Transverse colon (tissue), 4 donors: ENCODE measurements at regions not wholly inside any gene's neighbourhood (a gene's known extent, or its start where the extent isn't known, plus 50 kb on each side); places are given as distances from the start of the nearest gene placed in this dataset.

Source experiments
- DNase-seq: peaks from one replicate; pipeline ENCODE4 v3.0.0-alpha.2; 2019
- H3K27ac ChIP-seq, 4 donors: fragments of 200-600 bp; sonication (generic); 2 replicates each; pipeline ENCODE4 v1.5.1; 2016 to 2018; ENCODE audit warnings: inconsistent platforms in 4 of 4
- H3K27me3 ChIP-seq: fragments of 200-600 bp; sonication (generic); 2 replicates; pipeline ENCODE4 v1.5.1; 2017; ENCODE audit warnings: inconsistent platforms
- H3K36me3 ChIP-seq, 4 donors: fragments of 200-600 bp; sonication (generic); 2 replicates each; pipeline ENCODE4 v1.5.1; 2017 to 2019; ENCODE audit warnings: inconsistent platforms in 4 of 4
- H3K4me1 ChIP-seq, 4 donors: fragments of 200-600 bp; sonication (generic); 2 replicates each; pipeline ENCODE4 v1.5.1; 2017 to 2020; ENCODE audit warnings: inconsistent platforms in 4 of 4
- H3K4me3 ChIP-seq, 4 donors: fragments of 200-600 bp; sonication (generic); 1 replicate in 1 of 4; 2 replicates in 3 of 4; pipeline versions ENCODE4 v1.5.1 to v1.6.1; 2017 to 2019; ENCODE audit warnings: inconsistent platforms in 4 of 4
- H3K9me3 ChIP-seq, 2 donors: fragments of 200-600 bp; sonication (generic); 2 replicates each; pipeline ENCODE4 v1.5.1; 2017 to 2019; ENCODE audit warnings: inconsistent platforms in 2 of 2
- EP300 ChIP-seq: sonication (generic); formaldehyde crosslinking; IDR thresholded peaks from one replicate; pipeline ENCODE4 v1.6.1; 2017; ENCODE audit warnings: antibody characterized with exemption, low read depth
- POLR2A ChIP-seq: fragments of 450-650 bp; IDR thresholded peaks from one replicate; pipeline ENCODE4 v1.6.1; 2016; ENCODE audit warnings: antibody characterized with exemption, mild to moderate bottlenecking, moderate library complexity
- POLR2AphosphoS5 ChIP-seq, 3 donors: sonication (generic); formaldehyde crosslinking; IDR thresholded peaks; one replicate each; pipeline ENCODE4 v1.6.1; 2016; ENCODE audit warnings: antibody characterized with exemption in 3 of 3
- WGBS, 2 donors: methylation state at CpG; one replicate each; pipeline ENCODE4 v1.1.5; 2018; ENCODE audit warnings: low coverage in 1 of 2; 5-methylcytosine and 5-hydroxymethylcytosine counted together
- in situ Hi-C, 4 donors: fragments of 200-750 bp; cut with MboI; loops; one replicate each; pipeline versions ENCODE4 v1.15.0 to v1.15.1; 2017; ENCODE audit warnings: low sequenced_read_pairs in 3 of 4, low pct_ligation_motif_present in 1 of 4, low pct_unique_long_range_greater_than_20kb in 1 of 4
- intact Hi-C: fragments of 100-400 bp; cut with DNase I; formaldehyde crosslinking; loops from one replicate; pipeline ENCODE4 v1.15.1; 2023; ENCODE audit warnings: low total_unique reads
- TF ChIP-seq, protein P1 (sequence below), 5 experiments: fragments of 200-600 bp in 3 of 5; fragments of 450-650 bp in 2 of 5; sonication (generic) in 3 of 5; IDR thresholded peaks; 1 replicate in 2 of 5; 2 replicates in 3 of 5; pipeline ENCODE4 v1.5.1; 2016 to 2017; ENCODE audit warnings: antibody characterized with exemption in 5 of 5, inconsistent platforms in 3 of 5, mild to moderate bottlenecking in 2 of 5, moderate library complexity in 1 of 5

DNA sequence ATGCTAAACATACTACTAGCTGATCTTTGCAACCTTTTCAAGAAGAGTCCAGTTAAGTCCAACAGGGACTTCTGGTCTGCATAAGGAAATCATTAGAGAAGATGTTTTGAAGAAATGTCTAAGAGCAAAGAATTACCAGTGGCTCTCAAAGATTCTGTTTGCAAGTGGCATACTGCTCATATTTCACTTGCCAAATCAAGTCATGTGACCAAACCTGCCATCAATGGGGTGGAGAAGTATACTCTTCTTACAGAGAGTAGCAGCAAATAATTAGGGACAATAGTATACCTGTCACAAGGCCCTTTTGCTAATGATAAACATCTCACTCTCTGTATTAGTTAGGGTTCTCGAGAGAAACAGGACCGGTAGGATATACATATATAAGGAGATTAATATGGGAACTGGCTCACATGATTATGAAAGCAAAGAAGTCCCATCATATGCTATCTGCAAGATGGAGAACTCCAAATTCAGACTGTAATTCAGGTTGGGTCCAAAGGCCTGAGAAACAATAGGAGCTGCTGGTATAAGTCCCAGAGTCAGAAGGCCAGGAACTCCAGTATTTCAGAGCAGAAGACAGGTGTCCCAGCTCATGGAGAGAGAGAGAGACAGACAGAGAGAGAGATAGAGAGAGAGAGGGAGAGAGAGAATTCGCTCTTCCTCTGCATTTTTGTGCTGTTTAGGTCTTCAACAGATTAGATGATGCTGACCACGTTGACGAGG is 111.5 kb downstream of the LCA5 start:
- Histone ChIP-seq H3K9me3 (no peaks in the 10 kb centered on the region), H3K4me1 (peaks cover 0 to 9% (median 0%) of the 10 kb centered on the region in 4 donors), H3K36me3 (no peaks in the 10 kb centered on the region), H3K27me3 (no peaks in the 10 kb centered on the region), H3K27ac (no peak overlapping the region), H3K4me3 (no peak overlapping the region)
- intact Hi-C loops = no loop called here
- in situ Hi-C loops = no loop called here
- no peak for DNase-seq
- TF ChIP-seq POLR2A (no peak), POLR2AphosphoS5 (IDR thresholded peaks at IDR 0.05) (no peak), EP300 (no peak)
- 37 to 52% methylated on average over 3 to 5 of the region's 5 CpGs for WGBS, 2 donors

DNA sequence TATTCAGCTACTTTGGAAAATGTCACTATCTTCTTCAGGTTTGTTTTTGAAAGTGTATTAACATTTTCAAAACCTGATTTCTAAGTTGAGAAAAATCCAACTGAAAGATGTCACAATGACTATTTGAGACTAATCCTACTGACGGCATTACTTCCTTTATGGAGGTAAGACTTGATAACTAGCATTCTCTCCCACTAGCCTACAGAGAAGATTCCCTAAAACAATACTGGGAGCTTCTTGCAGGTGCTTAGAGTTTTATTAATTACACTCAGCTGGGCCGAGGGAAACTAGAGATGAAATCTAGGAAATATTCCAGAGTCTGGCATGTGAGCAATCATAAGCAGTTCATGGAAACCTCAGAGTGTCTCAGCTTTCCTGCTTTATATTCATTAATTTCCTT is 114.0 kb downstream of the LCA5 start:
- Histone ChIP-seq H3K36me3 (no peaks in the 10 kb centered on the region), H3K9me3 (no peaks in the 10 kb centered on the region), H3K27ac (no peak overlapping the region), H3K4me3 (no peak overlapping the region), H3K27me3 (no peaks in the 10 kb centered on the region), H3K4me1 (peaks cover 0 to 9% (median 0%) of the 10 kb centered on the region in 4 donors)
- 74 to 75% methylated on average over 2 of the region's 2 CpGs for WGBS, 2 donors
- intact Hi-C loops = no loop called here
- no peak for TF ChIP-seq EP300
- TF ChIP-seq POLR2AphosphoS5 (IDR thresholded peaks at IDR 0.05) = no peak
- TF ChIP-seq, protein P1, sequence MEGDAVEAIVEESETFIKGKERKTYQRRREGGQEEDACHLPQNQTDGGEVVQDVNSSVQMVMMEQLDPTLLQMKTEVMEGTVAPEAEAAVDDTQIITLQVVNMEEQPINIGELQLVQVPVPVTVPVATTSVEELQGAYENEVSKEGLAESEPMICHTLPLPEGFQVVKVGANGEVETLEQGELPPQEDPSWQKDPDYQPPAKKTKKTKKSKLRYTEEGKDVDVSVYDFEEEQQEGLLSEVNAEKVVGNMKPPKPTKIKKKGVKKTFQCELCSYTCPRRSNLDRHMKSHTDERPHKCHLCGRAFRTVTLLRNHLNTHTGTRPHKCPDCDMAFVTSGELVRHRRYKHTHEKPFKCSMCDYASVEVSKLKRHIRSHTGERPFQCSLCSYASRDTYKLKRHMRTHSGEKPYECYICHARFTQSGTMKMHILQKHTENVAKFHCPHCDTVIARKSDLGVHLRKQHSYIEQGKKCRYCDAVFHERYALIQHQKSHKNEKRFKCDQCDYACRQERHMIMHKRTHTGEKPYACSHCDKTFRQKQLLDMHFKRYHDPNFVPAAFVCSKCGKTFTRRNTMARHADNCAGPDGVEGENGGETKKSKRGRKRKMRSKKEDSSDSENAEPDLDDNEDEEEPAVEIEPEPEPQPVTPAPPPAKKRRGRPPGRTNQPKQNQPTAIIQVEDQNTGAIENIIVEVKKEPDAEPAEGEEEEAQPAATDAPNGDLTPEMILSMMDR (IDR thresholded peaks at IDR 0.05) = no peak
- no peak for TF ChIP-seq POLR2A
- DNase-seq = no peak
- in situ Hi-C loops = no loop called here

DNA sequence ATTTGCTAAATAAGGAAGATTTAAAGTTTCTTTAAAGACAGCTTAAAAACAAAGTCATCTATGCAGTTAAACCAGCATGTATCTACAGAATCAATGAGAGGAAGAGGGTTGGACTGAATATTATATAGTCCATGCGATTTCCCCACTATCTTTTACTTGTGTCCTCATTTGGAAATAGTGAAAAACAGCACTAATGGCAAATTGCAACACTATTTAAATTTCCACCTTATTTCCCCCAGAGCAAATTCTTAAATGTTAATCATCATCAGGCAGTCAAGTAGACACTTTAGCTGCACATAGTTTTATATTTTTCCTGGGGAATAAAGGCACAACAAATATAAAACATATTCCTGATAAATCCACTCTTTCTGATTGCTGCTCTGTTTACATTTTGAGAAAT is 114.6 kb downstream of the LCA5 start:
- Histone ChIP-seq H3K4me3 (no peak overlapping the region), H3K9me3 (no peaks in the 10 kb centered on the region), H3K27me3 (no peaks in the 10 kb centered on the region), H3K4me1 (peaks cover 0 to 9% (median 0%) of the 10 kb centered on the region in 4 donors), H3K36me3 (no peaks in the 10 kb centered on the region), H3K27ac (no peak overlapping the region)
- DNase-seq = no peak
- WGBS, 2 donors = 62 to 64% methylated on average over 1 of the region's 1 CpG
- TF ChIP-seq EP300 (no peak), POLR2A (no peak), POLR2AphosphoS5 (IDR thresholded peaks at IDR 0.05) (no peak)
- TF ChIP-seq, protein P1 (IDR thresholded peaks at IDR 0.05) = no peak
- intact Hi-C loops (no loop called here), in situ Hi-C loops (no loop called here)

DNA sequence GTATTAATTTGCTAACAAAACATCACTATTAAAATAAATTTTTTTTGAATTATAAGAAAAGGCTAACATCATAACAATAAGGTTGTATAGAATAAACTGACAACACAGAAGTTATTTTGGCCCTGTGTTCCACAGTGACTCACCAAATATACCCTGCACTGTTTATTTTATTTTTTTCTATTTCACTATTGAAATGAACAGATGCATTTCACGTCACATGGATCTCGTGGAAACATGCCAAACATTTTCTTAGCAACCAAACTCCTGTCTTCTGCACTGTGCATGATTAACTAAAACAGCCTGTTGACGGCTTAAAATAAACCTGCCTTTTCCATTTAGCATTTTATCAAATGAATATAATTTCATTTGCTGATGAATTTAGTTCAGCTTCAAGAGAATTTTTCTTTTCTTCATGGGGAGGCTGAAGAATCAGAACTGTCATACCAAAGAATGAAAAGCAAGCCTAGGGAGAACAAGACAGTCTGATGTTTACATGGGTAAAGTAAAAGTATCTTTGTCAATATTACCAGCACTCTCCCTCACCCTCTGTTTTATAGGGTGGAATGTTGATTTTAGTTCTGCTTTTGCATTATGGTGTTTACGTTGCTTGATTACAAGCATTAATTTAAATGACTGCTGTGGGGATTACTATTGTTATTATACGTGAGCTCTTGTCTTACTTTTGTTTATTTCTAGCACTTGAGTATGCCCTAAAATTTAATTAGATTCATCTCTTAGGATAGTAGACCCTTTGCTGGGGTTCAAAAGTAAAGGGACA is 115.3 kb downstream of the LCA5 start:
- H3K4me3 ChIP-seq = no peak overlapping the region
- TF ChIP-seq, protein P1 (IDR thresholded peaks at IDR 0.05) = no peak
- TF ChIP-seq EP300 (no peak), POLR2AphosphoS5 (IDR thresholded peaks at IDR 0.05) (no peak)
- intact Hi-C loops (no loop called here), in situ Hi-C loops (no loop called here)
- 14 to 16% methylated on average over 5 of the region's 5 CpGs for WGBS, 2 donors
- no peak overlapping the region for H3K27ac ChIP-seq
- H3K9me3 ChIP-seq = no peaks in the 10 kb centered on the region
- DNase-seq = no peak
- H3K27me3 ChIP-seq = no peaks in the 10 kb centered on the region
- H3K36me3 ChIP-seq = no peaks in the 10 kb centered on the region
- peaks cover 0 to 9% (median 0%) of the 10 kb centered on the region in 4 donors for H3K4me1 ChIP-seq
